CD4-positive, alpha-beta T cell (primary cell): ENCODE measurements at regions not wholly inside any gene's neighbourhood (a gene's known extent, or its start where the extent isn't known, plus 50 kb on each side); places are given as distances from the start of the nearest gene placed in this dataset.

Experiments
- ATAC-seq: fragments of 200-7000 bp; cut with Tn5 transposase; one replicate; pipeline ENCODE4 v1.10.0; 2022; ENCODE audit warnings: mild to moderate bottlenecking; ENCODE audit not compliant: poor library complexity
- CTCF ChIA-PET: fragments of 350-600 bp; sonication (Branson Sonifier 250); formaldehyde crosslinking; loops from one replicate; lab custom pipeline; 2021; ENCODE audit warnings: antibody characterized with exemption, inconsistent platforms; lab: Charles Lee
- POLR2A ChIA-PET: fragments of 350-600 bp; sonication (Branson Sonifier 250); formaldehyde crosslinking; loops from one replicate; lab custom pipeline; 2021; ENCODE audit warnings: antibody characterized with exemption, inconsistent platforms; lab: Charles Lee
- DNase-seq, 14 experiments: peaks; one replicate each; pipeline ENCODE4 v3.0.0-alpha.2; 2013 to 2020; ENCODE audit warnings: mixed read lengths in 2 of 14
- H3K27ac ChIP-seq, 2 donors: one replicate each; pipeline versions ENCODE4 v1.5.1 to v1.7.0; 2013; ENCODE audit warnings: low read length in 2 of 2, low read depth in 1 of 2, mild to moderate bottlenecking in 1 of 2
- H3K27me3 ChIP-seq, 2 experiments: 1 replicate in 1 of 2; 2 replicates in 1 of 2; pipeline versions ENCODE4 v1.6.1 to v1.7.0; 2013; ENCODE audit warnings: low read length in 2 of 2, control low read depth in 1 of 2, mild to moderate bottlenecking in 1 of 2, moderate library complexity in 1 of 2; ENCODE audit not compliant: insufficient read depth in 2 of 2, control insufficient read depth in 1 of 2
- H3K36me3 ChIP-seq: one replicate; pipeline ENCODE4 v1.6.1; 2013; ENCODE audit warnings: low read length, control low read depth; ENCODE audit not compliant: insufficient read depth
- H3K4me1 ChIP-seq: one replicate; pipeline ENCODE4 v1.6.1; 2013; ENCODE audit warnings: low read length, control low read depth; ENCODE audit not compliant: insufficient read depth
- H3K4me3 ChIP-seq: one replicate; pipeline ENCODE4 v1.5.1; 2013; ENCODE audit warnings: mild to moderate bottlenecking, low read length, moderate library complexity
- H3K9me3 ChIP-seq, 2 experiments: 1 replicate in 1 of 2; 2 replicates in 1 of 2; pipeline versions ENCODE4 v1.6.1 to v1.7.0; 2013; ENCODE audit warnings: low read length in 2 of 2, mild to moderate bottlenecking in 2 of 2, control low read depth in 1 of 2, moderate library complexity in 1 of 2; ENCODE audit not compliant: control insufficient read depth in 1 of 2, insufficient read depth in 1 of 2
- H3K27ac Mint-ChIP-seq: one replicate; pipeline ENCODE4 v1.8.0; 2020; ENCODE audit warnings: mixed read lengths
- H3K27me3 Mint-ChIP-seq: one replicate; pipeline ENCODE4 v1.8.0; 2021; ENCODE audit warnings: mixed read lengths
- H3K36me3 Mint-ChIP-seq: one replicate; pipeline ENCODE4 v1.8.0; 2021; ENCODE audit warnings: low read depth, mixed read lengths
- H3K4me1 Mint-ChIP-seq: one replicate; pipeline ENCODE4 v1.8.0; 2021; ENCODE audit warnings: low read depth, mixed read lengths
- H3K4me3 Mint-ChIP-seq: one replicate; pipeline ENCODE4 v1.8.0; 2020; ENCODE audit warnings: mild to moderate bottlenecking, mixed read lengths
- H3K9me3 Mint-ChIP-seq: one replicate; pipeline ENCODE4 v1.8.0; 2020; ENCODE audit warnings: mixed read lengths
- CTCF ChIP-seq: fragments of 200-600 bp; IDR thresholded peaks from one replicate; pipeline ENCODE4 v1.8.0; 2022; ENCODE audit warnings: antibody characterized with exemption, mild to moderate bottlenecking
- intact Hi-C, 2 experiments: fragments of 100-400 bp; cut with DNase I in 1 of 2; cut with micrococcal nuclease in 1 of 2; formaldehyde crosslinking; loops; one replicate each; pipeline versions ENCODE4 v1.15.1 to v1.9.0; 2023 to 2025; cut with DNase I, micrococcal nuclease

- no peaks in the 10 kb centered on the region for H3K4me1 ChIP-seq
- DNase-seq (no peak), ATAC-seq (no peak)
- Mint-ChIP-seq H3K4me1 (no peaks in the 10 kb centered on the region), H3K9me3 (peaks cover 7% of the 10 kb centered on the region), H3K4me3 (no peak overlapping the region), H3K36me3 (no peaks in the 10 kb centered on the region), H3K27me3 (peaks cover 22% of the 10 kb centered on the region), H3K27ac (no peak overlapping the region)
- intact Hi-C loops = no loop called here
- no peak overlapping the region for H3K4me3 ChIP-seq
- H3K9me3 ChIP-seq = peaks cover 4 to 7% of the 10 kb centered on the region in 2 experiments
- no peaks in the 10 kb centered on the region for H3K27me3 ChIP-seq
- no peak for TF ChIP-seq CTCF
- POLR2A ChIA-PET = no interaction called here
- H3K36me3 ChIP-seq = no peaks in the 10 kb centered on the region
- CTCF ChIA-PET = no interaction called here
- no peak overlapping the region for H3K27ac ChIP-seq
These were observed 102.2 kb upstream of the MOCS2 start for GRCh38 chr5:53211799-53212198.

GRCh38 chr5:53219174-53219573, 109.6 kb upstream of the MOCS2 start:
- H3K27me3 ChIP-seq = no peaks in the 10 kb centered on the region
- peaks cover 7% of the 10 kb centered on the region for H3K9me3 Mint-ChIP-seq
- ChIA-PET POLR2A (no interaction called here), CTCF (no interaction called here)
- H3K9me3 ChIP-seq = peaks cover 0 to 5% of the 10 kb centered on the region in 2 experiments
- ATAC-seq = no peak
- no peak overlapping the region for H3K27ac Mint-ChIP-seq
- no peak for DNase-seq
- no peaks in the 10 kb centered on the region for H3K4me1 ChIP-seq
- H3K4me3 ChIP-seq = no peak overlapping the region
- H3K36me3 Mint-ChIP-seq = no peaks in the 10 kb centered on the region
- no peak for TF ChIP-seq CTCF
- H3K27me3 Mint-ChIP-seq = peaks cover 13% of the 10 kb centered on the region
- no peaks in the 10 kb centered on the region for H3K4me1 Mint-ChIP-seq
- no peaks in the 10 kb centered on the region for H3K36me3 ChIP-seq
- H3K27ac ChIP-seq = no peak overlapping the region
- intact Hi-C loops = no loop called here
- no peak overlapping the region for H3K4me3 Mint-ChIP-seq

DNA sequence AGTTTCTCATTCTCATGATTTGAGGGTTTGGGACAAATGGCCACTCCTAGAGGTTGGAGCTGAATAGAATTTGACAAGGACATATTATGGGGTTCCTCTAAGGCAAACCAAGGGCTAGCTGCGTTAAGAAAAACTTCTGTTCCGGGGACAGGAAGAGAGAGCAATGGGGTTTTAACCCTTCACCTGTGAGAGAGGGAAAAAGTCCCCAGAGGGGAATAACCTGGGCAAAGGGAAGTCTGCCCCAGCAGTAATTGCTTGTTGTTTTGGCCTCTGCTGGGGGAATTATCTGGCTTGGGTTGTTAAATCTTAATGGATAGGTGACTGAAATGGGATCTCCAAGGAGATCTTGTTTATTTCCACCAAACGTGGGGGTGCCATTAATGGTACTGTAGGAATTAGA, 110.1 kb upstream of the MOCS2 start:
- peaks cover 0 to 5% of the 10 kb centered on the region in 2 experiments for H3K9me3 ChIP-seq
- H3K4me3 ChIP-seq = no peak overlapping the region
- Mint-ChIP-seq H3K4me1 (no peaks in the 10 kb centered on the region), H3K27me3 (peaks cover 12% of the 10 kb centered on the region), H3K9me3 (peaks cover 7% of the 10 kb centered on the region), H3K4me3 (no peak overlapping the region), H3K36me3 (no peaks in the 10 kb centered on the region), H3K27ac (no peak overlapping the region)
- CTCF ChIA-PET = no interaction called here
- H3K27ac ChIP-seq = no peak overlapping the region
- no peaks in the 10 kb centered on the region for H3K27me3 ChIP-seq
- no peaks in the 10 kb centered on the region for H3K4me1 ChIP-seq
- POLR2A ChIA-PET = no interaction called here
- TF ChIP-seq CTCF = no peak
- DNase-seq = no peak
- ATAC-seq = no peak
- intact Hi-C loops = no loop called here
- no peaks in the 10 kb centered on the region for H3K36me3 ChIP-seq
